ENCODE measurements at regions not wholly inside any gene's neighbourhood (a gene's known extent, or its start where the extent isn't known, plus 50 kb on each side); places are given as distances from the start of the nearest gene placed in this dataset.

GRCh38 chr3:144127700-144128099 is 156.1 kb downstream of the DIPK2A start:
- H3K36me3 ChIP-seq (ENCODE audit: insufficient read depth, low read length) = no peaks in the 10 kb centered on the region
- no peaks in the 10 kb centered on the region; the same call in 1 of the 2 replicates for H4K20me1 ChIP-seq (ENCODE audit: insufficient read depth, low read length)
- no peaks in the 10 kb centered on the region for H3K27me3 ChIP-seq (ENCODE audit: insufficient read depth, low read length)
- H3K27ac ChIP-seq (ENCODE audit: low read depth, low read length, poor library complexity, severe bottlenecking) = no peak overlapping the region
- H3K9ac ChIP-seq (ENCODE audit: low read length) = no peak overlapping the region
- H2AFZ ChIP-seq (ENCODE audit: low read length) = no peak overlapping the region
- no peak overlapping the region for H3K4me2 ChIP-seq (ENCODE audit: low read length)
- no peak overlapping the region for H3K4me3 ChIP-seq (ENCODE audit: low read depth, low read length, poor library complexity, severe bottlenecking)
- TF ChIP-seq EZH2 (IDR thresholded peaks at IDR 0.05; ENCODE audit: borderline replicate concordance, low read length) (no peak), CTCF (IDR thresholded peaks at IDR 0.05; ENCODE audit: low read length) (no peak)
- no peaks in the 10 kb centered on the region for H3K79me2 ChIP-seq (ENCODE audit: insufficient read depth, low read length)
- H3K9me2 ChIP-seq (ENCODE audit: low read depth, low read length) = no peaks in the 10 kb centered on the region
- no peaks in the 10 kb centered on the region for H3K9me3 ChIP-seq (ENCODE audit: low read length)
- no peaks in the 10 kb centered on the region for H3F3A ChIP-seq (ENCODE audit: insufficient read depth, low read length)
- no peaks in the 10 kb centered on the region for H3K4me1 ChIP-seq (ENCODE audit: insufficient read depth, low read length, severe bottlenecking)

- no peak overlapping the region for H3K4me3 ChIP-seq (ENCODE audit: low read depth, low read length, poor library complexity, severe bottlenecking)
- H4K20me1 ChIP-seq (ENCODE audit: insufficient read depth, low read length) = no peaks in the 10 kb centered on the region; the same call in 1 of the 2 replicates
- no peak overlapping the region for H2AFZ ChIP-seq (ENCODE audit: low read length)
- TF ChIP-seq EZH2 (IDR thresholded peaks at IDR 0.05; ENCODE audit: borderline replicate concordance, low read length) = no peak
- no peak for TF ChIP-seq CTCF (IDR thresholded peaks at IDR 0.05; ENCODE audit: low read length)
- no peaks in the 10 kb centered on the region for H3F3A ChIP-seq (ENCODE audit: insufficient read depth, low read length)
- H3K9ac ChIP-seq (ENCODE audit: low read length) = no peak overlapping the region
- no peak overlapping the region for H3K4me2 ChIP-seq (ENCODE audit: low read length)
- H3K9me3 ChIP-seq (ENCODE audit: low read length) = no peaks in the 10 kb centered on the region
- H3K27me3 ChIP-seq (ENCODE audit: insufficient read depth, low read length) = no peaks in the 10 kb centered on the region
- H3K4me1 ChIP-seq (ENCODE audit: insufficient read depth, low read length, severe bottlenecking) = no peaks in the 10 kb centered on the region
- H3K9me2 ChIP-seq (ENCODE audit: low read depth, low read length) = no peaks in the 10 kb centered on the region
- H3K36me3 ChIP-seq (ENCODE audit: insufficient read depth, low read length) = no peaks in the 10 kb centered on the region
- H3K27ac ChIP-seq (ENCODE audit: low read depth, low read length, poor library complexity, severe bottlenecking) = no peak overlapping the region
- no peaks in the 10 kb centered on the region for H3K79me2 ChIP-seq (ENCODE audit: insufficient read depth, low read length)
Measured at GRCh38 chr3:144128108-144128892, 156.7 kb downstream of the DIPK2A start.

GRCh38 chr3:144129536-144130214 is 158.1 kb downstream of the DIPK2A start:
- H3K4me1 ChIP-seq (ENCODE audit: insufficient read depth, low read length, severe bottlenecking) = no peaks in the 10 kb centered on the region
- H3K4me2 ChIP-seq (ENCODE audit: low read length) = no peak overlapping the region
- TF ChIP-seq CTCF (IDR thresholded peaks at IDR 0.05; ENCODE audit: low read length) (no peak), EZH2 (IDR thresholded peaks at IDR 0.05; ENCODE audit: borderline replicate concordance, low read length) (no peak)
- no peak overlapping the region for H3K4me3 ChIP-seq (ENCODE audit: low read depth, low read length, poor library complexity, severe bottlenecking)
- no peak overlapping the region for H3K9ac ChIP-seq (ENCODE audit: low read length)
- no peaks in the 10 kb centered on the region for H3K9me2 ChIP-seq (ENCODE audit: low read depth, low read length)
- H4K20me1 ChIP-seq (ENCODE audit: insufficient read depth, low read length) = no peaks in the 10 kb centered on the region; the same call in 1 of the 2 replicates
- H3K27ac ChIP-seq (ENCODE audit: low read depth, low read length, poor library complexity, severe bottlenecking) = no peak overlapping the region
- no peaks in the 10 kb centered on the region for H3K9me3 ChIP-seq (ENCODE audit: low read length)
- no peak overlapping the region for H2AFZ ChIP-seq (ENCODE audit: low read length)
- no peaks in the 10 kb centered on the region for H3F3A ChIP-seq (ENCODE audit: insufficient read depth, low read length)
- no peaks in the 10 kb centered on the region for H3K27me3 ChIP-seq (ENCODE audit: insufficient read depth, low read length)
- H3K36me3 ChIP-seq (ENCODE audit: insufficient read depth, low read length) = no peaks in the 10 kb centered on the region
- H3K79me2 ChIP-seq (ENCODE audit: insufficient read depth, low read length) = no peaks in the 10 kb centered on the region
